GM18502 (cell line): ENCODE measurements at regions not wholly inside any gene's neighbourhood (a gene's known extent, or its start where the extent isn't known, plus 50 kb on each side); places are given as distances from the start of the nearest gene placed in this dataset.

Experiments used
- ATAC-seq: cut with Tn5 transposase; IDR thresholded peaks from one replicate; pipeline ENCODE4 v1.9.1; 2021; ENCODE audit warnings: mild to moderate bottlenecking; ENCODE audit not compliant: unreplicated experiment, poor library complexity

DNA sequence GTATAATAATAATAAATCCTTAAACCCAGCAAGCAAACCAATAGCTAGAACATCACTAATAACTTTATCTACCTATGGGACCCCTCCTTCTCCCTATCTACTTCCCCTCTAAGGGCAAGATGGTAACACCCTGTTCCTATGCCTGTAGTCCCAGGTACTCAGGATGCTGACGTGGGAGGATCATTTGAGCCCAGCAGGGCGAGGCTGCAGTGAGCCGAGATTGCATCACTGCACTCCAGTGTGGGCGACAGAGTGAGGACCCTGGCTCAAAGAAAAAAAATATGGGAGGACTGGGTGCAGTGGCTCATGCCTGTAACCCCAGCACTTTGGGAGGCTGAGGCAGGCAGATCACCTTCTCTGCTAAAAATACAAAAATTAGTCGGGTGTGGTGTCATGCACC, 143.1 kb upstream of the SLC45A1 start:
- ATAC-seq, result no peak

DNA sequence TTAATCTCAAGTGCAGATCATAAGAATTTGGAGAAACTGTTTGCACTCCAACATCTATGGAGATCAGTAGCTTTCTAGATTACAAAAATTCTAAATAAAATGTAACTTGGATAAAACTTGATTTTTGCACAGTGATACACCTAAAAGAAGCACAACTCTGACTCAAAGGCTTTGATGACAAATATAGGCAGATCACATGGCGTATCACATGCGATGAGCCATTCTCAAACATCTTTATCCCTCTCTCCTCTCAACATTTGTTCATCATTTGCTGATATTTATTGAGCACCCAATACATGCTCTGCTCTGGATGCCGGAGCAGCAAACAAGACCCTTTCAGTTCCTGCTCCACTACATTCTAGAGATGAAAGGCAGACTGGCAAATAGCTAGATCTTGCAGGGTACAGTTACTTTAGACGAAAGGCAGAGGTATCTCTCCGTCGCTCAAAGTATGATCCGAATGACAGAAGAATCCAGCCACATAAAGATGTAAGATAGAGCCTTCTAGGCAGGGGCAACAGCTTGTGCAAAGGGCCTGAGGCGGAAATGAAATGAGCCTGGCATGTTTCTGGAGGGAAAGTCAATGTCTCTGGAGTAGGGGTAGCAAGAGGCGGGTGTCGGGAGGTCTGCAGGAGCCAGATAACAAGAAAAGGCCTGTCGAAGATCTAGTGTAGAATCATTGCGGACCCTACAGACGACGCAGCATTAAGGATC, 145.8 kb upstream of the ERRFI1 start:
- ATAC-seq, result no peak

DNA sequence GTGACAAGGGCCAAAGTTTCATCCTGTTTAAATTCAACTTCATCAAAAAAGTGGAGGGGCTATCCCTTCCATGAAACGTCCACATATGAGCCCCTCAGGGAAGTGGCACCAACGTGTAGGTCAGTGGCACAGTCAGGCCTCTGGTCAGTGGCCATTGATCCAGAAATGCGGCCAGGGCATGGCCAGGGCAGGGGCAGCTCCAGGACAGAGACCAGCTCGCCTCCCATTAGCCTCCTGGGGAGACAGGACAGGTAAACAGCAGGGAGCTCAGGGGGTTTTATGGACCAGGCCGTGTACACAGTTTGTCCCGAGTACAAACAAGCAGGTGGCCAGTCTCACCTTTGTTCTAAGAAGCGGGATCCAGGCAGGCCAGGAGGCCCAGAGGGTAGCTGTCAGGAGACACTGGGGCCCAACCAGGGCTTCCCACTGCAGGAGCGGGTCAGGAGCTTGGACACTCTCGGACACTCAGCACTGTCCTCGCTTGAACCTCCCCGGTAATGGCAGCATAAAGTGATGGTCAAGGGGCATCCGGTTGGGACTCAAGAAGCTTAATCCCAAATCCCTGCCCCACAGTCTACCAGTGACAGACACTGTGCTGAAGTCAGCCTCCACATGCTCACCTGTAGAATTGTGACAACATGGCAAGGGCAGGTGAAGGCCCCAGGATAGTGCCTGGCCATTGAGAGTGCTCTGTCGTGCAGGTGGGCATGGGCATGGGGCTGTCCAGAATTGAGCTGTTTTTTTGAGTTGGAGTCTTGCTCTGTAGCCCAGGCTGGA, 144.1 kb upstream of the ERRFI1 start:
- no peak for ATAC-seq

DNA sequence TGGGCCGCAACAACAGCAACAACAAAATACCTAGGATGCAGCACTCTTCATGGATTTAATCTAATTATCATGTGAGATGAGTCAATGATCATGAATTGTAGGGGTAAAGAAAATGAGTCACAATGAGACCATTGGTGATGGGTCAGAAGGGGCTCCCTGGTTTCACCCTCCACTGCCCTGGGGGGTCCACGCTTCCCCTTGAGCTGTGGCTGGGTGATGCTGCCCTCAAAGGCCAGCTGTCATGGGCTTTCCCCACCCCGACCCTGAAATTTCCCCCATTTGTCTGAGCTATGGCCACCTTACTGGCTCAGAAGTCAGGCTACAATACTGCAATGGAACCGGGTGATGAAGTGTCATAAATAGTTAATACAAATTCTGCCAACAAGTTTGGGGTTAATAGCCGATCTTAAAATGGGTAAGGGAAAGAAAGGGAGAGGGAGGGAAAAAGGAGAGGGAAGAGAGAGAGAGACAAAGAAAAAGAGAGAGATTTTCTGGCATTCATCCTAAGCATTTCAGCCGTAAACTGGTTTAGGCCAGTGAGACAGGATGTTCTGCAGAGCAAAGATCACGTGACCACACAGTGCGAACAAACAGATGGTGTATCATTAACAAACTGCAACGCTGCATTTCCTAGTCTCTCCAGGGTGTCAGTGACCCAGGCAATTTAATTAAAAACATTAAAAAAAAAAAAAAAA, 143.4 kb upstream of the ERRFI1 start:
- peak; percentile 53 for ATAC-seq

DNA sequence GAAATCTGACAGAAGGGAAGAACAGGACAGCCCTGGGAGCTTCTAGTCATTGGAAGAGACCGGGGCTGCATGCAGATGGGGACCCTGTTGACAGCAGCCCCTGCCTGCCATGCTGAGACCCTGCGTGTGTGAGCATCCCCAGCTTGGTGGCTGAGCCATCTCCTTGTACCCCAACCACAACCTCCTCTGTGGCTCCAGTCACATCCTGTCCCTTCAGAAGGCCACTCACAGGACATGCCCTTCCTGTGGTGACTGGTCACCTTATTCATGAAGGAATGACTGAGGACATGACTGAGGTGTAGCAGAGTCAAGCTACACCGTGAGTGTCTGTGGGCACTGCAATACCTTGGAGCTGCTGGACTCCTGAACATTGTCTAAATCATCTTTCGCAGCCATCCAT, 141.8 kb upstream of the ERRFI1 start:
- no peak for ATAC-seq

DNA sequence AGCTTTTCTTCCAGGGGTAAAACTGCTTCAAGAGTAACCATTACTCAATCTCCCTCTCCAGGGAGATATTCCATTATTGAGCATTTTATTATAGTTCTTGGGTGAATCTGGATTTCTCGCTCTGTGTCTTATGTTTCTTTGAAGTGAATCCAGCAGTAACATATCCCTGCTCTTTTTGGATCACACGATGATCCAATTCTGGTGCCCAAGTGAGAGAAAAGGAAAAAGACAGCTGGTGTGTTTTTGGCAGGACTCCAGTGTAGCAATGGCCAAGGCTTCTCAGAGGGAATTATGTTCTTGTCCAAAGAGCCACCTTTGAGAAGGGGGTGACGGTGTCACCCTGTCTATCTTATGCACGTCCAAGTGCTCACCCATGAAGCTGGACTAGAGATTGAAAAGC, 140.3 kb upstream of the ERRFI1 start:
- ATAC-seq, result no peak

DNA sequence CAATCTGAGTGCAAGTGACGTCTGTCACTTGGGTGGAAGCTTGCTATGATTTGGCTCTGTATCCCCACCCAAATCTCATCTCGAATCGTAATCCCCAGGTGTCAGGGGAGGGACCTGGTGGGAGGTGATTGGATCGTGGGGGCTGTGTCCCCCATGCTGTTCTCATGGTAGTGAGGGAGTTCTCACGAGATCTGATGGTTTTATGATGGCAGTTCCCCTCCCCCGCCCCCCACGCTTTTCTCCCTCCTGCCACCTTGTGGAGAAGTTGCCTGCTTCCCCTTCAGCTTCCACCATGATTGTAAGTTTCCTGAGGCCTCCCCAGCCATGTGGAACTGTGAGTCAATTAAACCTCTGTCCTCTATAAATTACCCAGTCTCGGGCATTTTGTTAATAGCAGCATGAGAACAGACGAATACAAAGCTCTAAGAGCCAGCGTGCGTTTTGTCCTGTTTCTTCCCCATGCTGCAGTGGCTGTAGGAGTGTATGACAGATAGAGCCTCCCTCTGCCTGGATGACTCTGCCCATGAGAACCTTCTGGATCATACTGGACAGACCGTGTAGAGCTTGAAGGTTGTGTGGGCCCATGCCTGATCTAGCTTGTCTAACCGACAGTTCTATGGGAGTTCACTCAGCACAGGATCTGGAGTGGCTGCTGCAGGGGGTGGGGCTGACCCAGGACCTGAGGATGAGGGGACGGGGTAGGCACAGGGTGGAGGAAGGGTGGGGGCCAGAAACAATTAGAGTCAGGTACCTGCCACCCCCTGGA, 139.7 kb upstream of the ERRFI1 start:
- ATAC-seq, result no peak

DNA sequence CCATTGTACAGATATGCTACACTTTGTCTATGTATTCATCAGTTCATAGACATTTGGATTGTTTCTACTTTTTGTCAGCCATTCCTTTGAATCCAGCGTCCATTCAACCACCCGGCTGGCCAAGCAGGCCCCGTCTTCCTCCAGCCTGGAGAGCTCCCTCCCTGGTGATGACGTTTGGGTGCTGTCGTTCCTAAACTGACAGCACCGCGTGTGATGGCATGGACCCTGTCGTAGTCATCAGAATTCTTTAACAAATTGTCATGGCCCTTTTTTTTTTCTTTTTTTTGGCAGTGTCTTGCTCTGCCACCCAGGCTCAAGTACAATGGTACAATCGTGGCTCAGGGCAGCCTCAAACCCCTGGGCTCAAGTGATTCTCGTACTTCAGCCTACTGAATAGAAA, 138.6 kb upstream of the ERRFI1 start:
- no peak for ATAC-seq

DNA sequence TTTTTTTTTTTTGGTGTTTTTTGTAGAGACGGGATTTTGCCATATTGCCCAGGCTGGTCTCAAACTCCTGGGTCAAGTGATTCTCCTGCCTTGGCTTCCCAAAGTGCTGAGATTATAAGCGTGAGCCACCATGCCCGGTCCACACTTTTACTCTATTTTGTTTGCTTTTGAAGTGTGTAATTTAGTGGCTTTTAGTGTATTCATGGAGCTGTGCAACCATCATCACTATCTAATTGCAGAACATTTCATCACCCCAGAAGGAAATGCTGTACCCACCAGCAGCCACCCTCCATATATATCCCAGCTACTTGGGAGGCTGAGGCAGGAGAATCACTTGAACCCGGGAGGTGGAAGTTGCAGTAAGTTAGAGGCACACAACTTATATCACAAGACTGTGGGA, 136.9 kb upstream of the ERRFI1 start:
- ATAC-seq, result no peak

DNA sequence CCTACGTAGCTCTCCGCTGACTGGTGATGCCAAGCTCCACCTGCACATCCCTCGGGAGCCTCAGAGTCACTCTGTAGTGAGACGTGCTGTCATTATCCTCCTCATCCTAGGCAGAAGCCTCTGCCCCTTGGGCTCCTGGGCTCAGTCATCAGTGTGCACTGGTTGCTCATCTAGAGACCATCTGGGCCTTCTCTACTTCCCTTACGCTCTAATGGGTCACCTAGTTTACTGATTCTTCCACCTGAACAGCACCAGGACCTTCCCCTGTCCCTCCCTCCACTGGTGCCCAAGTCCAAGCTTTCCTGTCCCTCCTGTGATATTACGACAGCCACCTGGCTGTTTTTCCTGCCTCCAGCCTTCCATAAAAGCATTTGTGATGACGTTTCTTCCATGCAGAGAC, 136.1 kb upstream of the ERRFI1 start:
- ATAC-seq, result no peak

DNA sequence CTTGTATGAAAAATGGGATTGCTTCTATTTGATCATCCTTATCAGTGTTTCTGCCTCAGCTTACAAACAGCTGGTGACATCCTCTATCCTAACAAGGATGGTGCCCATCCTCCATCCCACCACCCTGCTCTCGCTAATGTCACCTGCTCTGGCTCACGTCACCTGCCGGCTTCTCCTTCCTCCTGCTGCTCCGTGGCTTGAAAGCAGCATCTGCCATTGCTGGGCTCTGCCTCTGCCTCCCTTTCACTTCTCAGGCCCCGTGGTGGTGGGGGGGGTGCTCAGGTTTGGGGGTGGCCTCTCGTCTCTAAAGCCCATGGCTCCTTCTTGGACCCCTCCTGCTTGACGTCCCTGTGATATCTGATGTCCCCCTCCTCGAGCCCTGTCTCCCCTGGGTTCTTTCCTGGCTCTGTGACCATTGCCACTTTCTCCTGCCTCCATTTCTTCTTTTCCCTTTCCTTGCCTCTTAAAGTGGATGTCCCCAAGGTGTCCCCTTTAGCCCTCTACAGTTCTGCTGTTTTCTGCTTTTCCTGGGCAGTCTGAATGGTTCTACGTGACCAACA, 135.5 kb upstream of the ERRFI1 start:
- no peak for ATAC-seq

DNA sequence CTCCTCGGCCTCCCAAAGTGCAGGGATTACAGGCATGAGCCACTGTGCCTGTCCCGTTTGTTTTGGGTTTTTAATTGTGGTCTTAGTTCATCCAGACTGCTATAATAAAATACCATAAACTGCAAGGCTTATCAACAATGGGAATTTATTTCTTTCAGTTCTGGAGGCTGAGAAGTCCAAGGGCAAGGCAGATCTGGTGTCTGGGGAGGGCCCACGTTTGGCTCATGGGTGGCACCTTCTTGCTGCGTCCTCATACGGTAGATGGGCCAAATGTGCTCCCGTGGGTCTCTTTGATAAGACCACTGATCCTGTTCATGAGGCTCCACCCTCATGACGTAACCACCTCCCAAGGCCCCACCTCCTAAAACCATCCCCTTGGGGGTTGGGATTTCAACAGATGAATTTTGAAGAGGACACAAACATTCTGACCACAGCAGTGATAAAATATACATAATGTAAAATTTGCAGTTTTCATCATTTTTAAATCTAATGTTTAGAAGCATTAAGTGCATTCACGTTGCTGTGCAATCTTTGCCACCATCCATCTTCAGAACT, 133.4 kb upstream of the ERRFI1 start:
- no peak for ATAC-seq

DNA sequence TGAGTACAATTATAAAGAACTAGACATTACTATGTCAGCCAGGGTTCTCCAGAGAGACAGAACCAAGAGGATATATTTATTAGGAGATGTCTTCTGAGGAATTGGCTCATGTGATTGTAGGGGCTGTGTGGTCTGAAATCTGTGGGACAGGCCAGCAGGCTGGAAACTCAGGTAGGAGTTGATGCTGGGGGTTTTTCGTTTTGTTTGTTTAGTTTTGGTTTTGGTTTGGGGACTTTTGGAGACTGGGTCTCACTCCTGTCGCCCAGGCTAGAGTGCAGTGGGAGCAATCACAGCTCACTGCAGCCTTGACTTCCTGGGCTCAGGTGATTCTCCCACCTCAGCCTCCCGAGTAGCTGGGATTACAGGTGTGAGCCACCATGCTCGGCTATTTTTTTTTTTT, 132.9 kb upstream of the ERRFI1 start:
- no peak for ATAC-seq

DNA sequence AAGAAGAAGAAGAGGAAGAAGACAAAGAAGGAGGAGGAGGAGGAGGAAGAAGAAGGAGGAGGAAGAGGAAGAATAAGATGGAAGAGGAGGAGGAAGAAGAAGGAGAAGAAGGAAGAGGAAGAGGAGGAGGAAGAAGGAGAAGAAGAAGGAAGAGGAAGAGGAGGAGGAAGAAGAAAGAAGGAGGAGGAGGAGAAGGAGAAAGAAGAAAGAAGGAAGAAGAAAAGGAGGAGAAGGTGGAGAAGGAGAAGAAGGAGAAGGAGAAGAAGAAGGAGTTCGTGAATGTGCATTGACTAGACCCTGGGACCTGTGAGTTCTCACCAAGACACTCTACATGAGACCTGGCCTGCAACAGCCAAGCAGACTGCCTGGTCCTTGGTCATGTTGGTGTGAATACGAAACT, 131.7 kb upstream of the ERRFI1 start:
- no peak for ATAC-seq

DNA sequence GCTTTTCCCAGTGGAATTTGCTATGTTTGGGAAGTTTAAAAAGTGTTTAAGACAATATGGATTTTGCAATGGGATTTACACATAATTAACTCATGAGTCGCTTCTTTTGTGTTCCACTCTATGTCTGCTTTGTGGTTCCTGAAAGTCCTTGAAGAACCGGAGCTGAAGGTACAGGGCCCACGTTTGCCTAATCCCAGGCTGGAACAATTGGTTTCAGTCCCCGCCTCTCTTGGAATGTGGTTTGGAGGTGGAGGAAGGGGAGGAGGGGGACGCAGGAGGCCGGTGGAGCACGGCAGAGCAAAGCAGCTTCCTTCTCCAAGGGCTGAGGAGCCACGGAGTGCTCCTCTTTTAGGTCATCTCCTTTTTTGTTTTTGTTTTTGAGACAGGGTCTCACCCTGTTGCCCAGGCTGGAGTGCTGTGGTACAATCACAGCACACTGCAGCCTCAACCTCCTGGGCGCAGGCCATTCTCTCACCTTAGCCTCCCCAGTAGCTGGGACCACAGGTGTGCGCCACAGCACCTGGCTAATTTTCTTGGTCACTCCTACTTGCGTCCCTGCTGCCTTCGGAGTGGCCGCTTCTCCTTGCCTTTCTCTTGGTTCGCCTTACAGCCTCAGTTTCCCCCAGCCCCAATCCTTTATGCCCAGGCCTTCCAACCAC, 129.5 kb upstream of the ERRFI1 start:
- no peak for ATAC-seq

DNA sequence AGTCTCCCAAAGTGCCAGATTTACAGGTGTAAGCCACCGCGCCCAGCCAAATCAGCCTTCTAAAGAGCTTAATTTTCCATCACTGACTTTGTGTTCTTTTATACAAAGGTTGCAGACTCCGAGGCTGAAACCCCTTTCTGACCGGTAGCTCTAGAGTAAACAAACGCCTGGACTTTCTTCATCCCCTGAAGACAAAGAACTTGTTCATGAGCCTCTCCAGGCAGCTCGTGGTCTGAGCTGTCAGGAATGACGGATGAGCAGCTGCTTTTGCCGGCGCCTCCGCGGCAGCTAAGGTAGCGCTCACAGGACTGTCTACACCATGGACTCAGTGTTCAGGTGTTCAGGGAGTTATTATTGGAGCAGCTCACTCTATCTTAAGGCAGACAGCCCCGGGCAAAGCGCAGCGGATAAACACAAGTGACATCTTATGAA, 128.5 kb upstream of the ERRFI1 start:
- no peak for ATAC-seq

DNA sequence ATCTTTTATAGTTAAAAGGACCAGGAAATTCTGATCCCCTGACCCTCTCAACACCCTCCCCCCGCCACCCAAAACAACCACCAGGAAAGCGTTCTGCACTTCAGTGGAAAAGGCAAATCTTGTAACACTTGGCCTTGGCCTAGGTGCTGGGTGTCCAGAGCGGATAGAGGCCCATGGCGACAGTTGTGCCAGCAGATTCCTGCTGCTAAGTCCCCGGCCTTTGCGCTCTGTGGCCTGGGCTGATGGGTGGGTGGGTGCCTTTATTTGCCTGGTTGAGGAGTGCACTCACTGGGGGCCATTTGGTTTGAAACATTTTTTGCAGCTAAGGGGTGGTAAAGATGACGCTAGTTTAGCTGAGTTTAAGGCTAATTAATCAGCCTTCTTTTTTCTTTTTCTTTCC, 127.9 kb upstream of the ERRFI1 start:
- no peak for ATAC-seq

DNA sequence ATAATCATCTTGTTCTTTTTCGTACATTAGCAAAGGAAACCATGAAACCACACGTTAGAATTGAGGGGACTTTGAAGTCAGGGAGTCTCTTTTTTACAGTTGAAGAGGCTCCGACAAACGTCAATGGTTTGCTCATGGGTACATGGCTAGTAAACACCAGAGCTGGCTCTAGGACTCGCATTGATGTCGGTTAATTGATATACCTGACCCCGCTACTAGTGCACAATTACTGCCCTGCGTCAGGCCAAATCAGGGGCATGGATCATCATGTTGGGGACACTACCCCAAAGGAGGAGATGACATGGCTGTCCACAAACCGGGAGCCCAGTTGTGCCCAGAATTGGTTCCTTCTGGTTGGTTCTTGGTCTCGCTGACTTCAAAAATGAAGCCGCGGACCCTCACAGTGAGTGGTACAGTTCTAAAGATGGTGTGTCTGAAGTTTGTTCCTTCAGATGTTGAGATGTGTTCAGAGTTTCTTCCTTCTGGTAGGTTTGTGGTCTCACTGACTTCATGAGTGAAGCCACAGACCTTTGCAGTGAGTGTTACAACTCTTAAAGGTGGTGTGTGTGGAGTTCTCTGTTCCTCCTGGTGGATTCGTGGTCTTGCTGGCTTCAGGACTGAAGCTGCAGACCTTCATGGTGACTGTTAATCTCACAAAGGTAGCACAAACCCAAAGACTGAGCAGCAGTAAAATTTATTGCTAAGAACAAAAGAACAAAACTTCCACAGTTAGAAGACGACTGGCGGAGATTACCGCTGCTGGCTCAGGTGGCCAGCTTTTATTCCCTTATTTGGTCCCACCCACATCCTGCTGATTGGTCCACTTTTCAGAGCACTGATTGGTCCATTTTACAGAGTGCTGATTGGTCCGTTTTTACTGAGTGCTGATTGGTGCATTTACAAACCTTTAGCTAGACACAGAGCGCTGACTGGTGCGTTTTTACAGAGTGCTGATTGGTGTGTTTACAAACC, 126.9 kb upstream of the ERRFI1 start:
- ATAC-seq, result no peak
